ENCODE measurements at regions not wholly inside any gene's neighbourhood (a gene's known extent, or its start where the extent isn't known, plus 50 kb on each side); places are given as distances from the start of the nearest gene placed in this dataset.

GRCh38 chr2:136394136-136395060, 276.4 kb upstream of the CXCR4 start:
- TF ChIP-seq EZH2 (IDR thresholded peaks at IDR 0.05; ENCODE audit: borderline replicate concordance, low read depth, low read length, severe bottlenecking) (no peak), CTCF (IDR thresholded peaks at IDR 0.05; ENCODE audit: borderline replicate concordance, extremely low read depth, low read length, poor library complexity, severe bottlenecking) (no peak)

Data from DND-41 (cell line).